OCI-LY1 (cell line): ENCODE measurements at regions not wholly inside any gene's neighbourhood (a gene's known extent, or its start where the extent isn't known, plus 50 kb on each side); places are given as distances from the start of the nearest gene placed in this dataset.

Experiments
- H2AFZ ChIP-seq: fragments of 200-600 bp; sonication (generic), shearing (Covaris generic); 2 replicates; pipeline ENCODE4 v1.6.0; 2014; ENCODE audit warnings: antibody characterized with exemption, mild to moderate bottlenecking, low read length
- H3F3A ChIP-seq: fragments of 200-600 bp; sonication (generic), shearing (Covaris generic); 2 replicates; pipeline ENCODE4 v1.6.0; 2014; ENCODE audit warnings: mild to moderate bottlenecking, antibody characterized with exemption, low read length, moderate library complexity; ENCODE audit not compliant: insufficient read depth
- H3K27ac ChIP-seq: fragments of 200-600 bp; sonication (generic); 2 replicates; pipeline ENCODE4 v1.5.1; 2014; ENCODE audit warnings: low read length, mixed run types, mild to moderate bottlenecking, low read depth; ENCODE audit not compliant: poor library complexity, severe bottlenecking
- H3K27me3 ChIP-seq: fragments of 200-600 bp; sonication (generic); 2 replicates; pipeline ENCODE4 v1.6.0; 2014; ENCODE audit warnings: antibody characterized with exemption, mild to moderate bottlenecking, low read length, moderate library complexity; ENCODE audit not compliant: insufficient read depth
- H3K36me3 ChIP-seq: fragments of 200-600 bp; sonication (generic); 2 replicates; pipeline ENCODE4 v1.6.1; 2014; ENCODE audit warnings: mild to moderate bottlenecking, antibody characterized with exemption, low read length, moderate library complexity, mixed read lengths; ENCODE audit not compliant: insufficient read depth
- H3K4me1 ChIP-seq: fragments of 200-600 bp; sonication (generic); 2 replicates; pipeline ENCODE4 v1.5.1; 2014; ENCODE audit warnings: mild to moderate bottlenecking, low read length, moderate library complexity; ENCODE audit not compliant: insufficient read depth, severe bottlenecking
- H3K4me2 ChIP-seq: fragments of 200-600 bp; sonication (generic), shearing (Covaris generic); 2 replicates; pipeline ENCODE4 v1.6.1; 2014; ENCODE audit warnings: low read length
- H3K4me3 ChIP-seq: fragments of 200-600 bp; sonication (generic); 2 replicates; pipeline ENCODE4 v1.5.1; 2014; ENCODE audit warnings: low read length, low read depth, mild to moderate bottlenecking, mixed read lengths; ENCODE audit not compliant: poor library complexity, severe bottlenecking
- H3K79me2 ChIP-seq: fragments of 200-600 bp; shearing (Covaris generic); 2 replicates; pipeline ENCODE4 v1.6.1; 2016; ENCODE audit warnings: mixed run types, low read length, mixed read lengths; ENCODE audit not compliant: insufficient read depth
- H3K9ac ChIP-seq: fragments of 200-600 bp; sonication (generic), shearing (Covaris generic); 2 replicates; pipeline ENCODE4 v1.6.1; 2014; ENCODE audit warnings: mild to moderate bottlenecking, low read length, mixed read lengths
- H3K9me2 ChIP-seq: fragments of 200-600 bp; sonication (generic), shearing (Covaris generic); 2 replicates; pipeline ENCODE4 v1.6.1; 2014; ENCODE audit warnings: low read depth, mild to moderate bottlenecking, low read length, mixed read lengths
- H3K9me3 ChIP-seq: fragments of 200-600 bp; shearing (Covaris generic); 2 replicates; pipeline ENCODE4 v1.6.1; 2014; ENCODE audit warnings: low read length, mixed read lengths
- H4K20me1 ChIP-seq: fragments of 200-600 bp; sonication (generic), shearing (Covaris generic); 2 replicates; pipeline ENCODE4 v1.6.0; 2016; ENCODE audit warnings: mild to moderate bottlenecking, low read length; ENCODE audit not compliant: insufficient read depth
- CTCF ChIP-seq: fragments of 200-600 bp; sonication (generic), shearing (Covaris generic); IDR thresholded peaks from 2 replicates; pipeline ENCODE4 v1.5.1; 2017; ENCODE audit warnings: mild to moderate bottlenecking, antibody characterized with exemption, low read length, moderate library complexity, mixed read lengths
- EZH2 ChIP-seq: fragments of 200-600 bp; sonication (generic), shearing (Covaris generic); IDR thresholded peaks from 2 replicates; pipeline ENCODE4 v1.8.0; 2017; ENCODE audit warnings: borderline replicate concordance, mixed run types, mild to moderate bottlenecking, antibody characterized with exemption, low read length, moderate library complexity, mixed read lengths

GRCh38 chr21:35303085-35303484 is 254.0 kb upstream of the RUNX1 start:
- Histone ChIP-seq H3K4me2 (no peak overlapping the region), H3K4me1 (peaks cover 4% of the 10 kb centered on the region), H3K27ac (no peak overlapping the region), H3F3A (no peaks in the 10 kb centered on the region), H4K20me1 (no peaks in the 10 kb centered on the region), H3K4me3 (no peak overlapping the region), H3K27me3 (no peaks in the 10 kb centered on the region), H2AFZ (no peak overlapping the region), H3K9me2 (no peaks in the 10 kb centered on the region), H3K36me3 (no peaks in the 10 kb centered on the region), H3K9ac (no peak overlapping the region), H3K9me3 (peaks cover 7% of the 10 kb centered on the region; the same call in 1 of the 2 replicates), H3K79me2 (no peaks in the 10 kb centered on the region)
- TF ChIP-seq CTCF = no peak
- TF ChIP-seq EZH2 = no peak

- no peak overlapping the region for H3K4me3 ChIP-seq
- H3K9me2 ChIP-seq = no peaks in the 10 kb centered on the region
- H3K9me3 ChIP-seq = peaks cover 7% of the 10 kb centered on the region; the same call in 1 of the 2 replicates
- H2AFZ ChIP-seq = no peak overlapping the region
- H3K27me3 ChIP-seq = no peaks in the 10 kb centered on the region
- no peaks in the 10 kb centered on the region for H3K36me3 ChIP-seq
- H3K9ac ChIP-seq = no peak overlapping the region
- no peak overlapping the region for H3K4me2 ChIP-seq
- TF ChIP-seq EZH2 = no peak
- TF ChIP-seq CTCF = no peak
- H3K4me1 ChIP-seq = no peaks in the 10 kb centered on the region
- H3K79me2 ChIP-seq = no peaks in the 10 kb centered on the region
- no peaks in the 10 kb centered on the region for H4K20me1 ChIP-seq
- no peaks in the 10 kb centered on the region for H3F3A ChIP-seq
- H3K27ac ChIP-seq = no peak overlapping the region
Observed at GRCh38 chr21:35298757-35299156, 249.7 kb upstream of the RUNX1 start.

GRCh38 chr21:35297665-35298064 is 248.6 kb upstream of the RUNX1 start:
- Histone ChIP-seq H3K27ac (no peak overlapping the region), H3K9me3 (peaks cover 7% of the 10 kb centered on the region; the same call in 1 of the 2 replicates), H3K4me1 (no peaks in the 10 kb centered on the region), H3K9me2 (no peaks in the 10 kb centered on the region), H3K27me3 (no peaks in the 10 kb centered on the region), H3K36me3 (no peaks in the 10 kb centered on the region), H3K4me3 (no peak overlapping the region), H3F3A (no peaks in the 10 kb centered on the region), H2AFZ (no peak overlapping the region), H3K79me2 (no peaks in the 10 kb centered on the region), H4K20me1 (no peaks in the 10 kb centered on the region), H3K9ac (no peak overlapping the region), H3K4me2 (no peak overlapping the region)
- TF ChIP-seq CTCF (no peak), EZH2 (no peak)
